HG03520 (cell line): ENCODE measurements at regions not wholly inside any gene's neighbourhood (a gene's known extent, or its start where the extent isn't known, plus 50 kb on each side); places are given as distances from the start of the nearest gene placed in this dataset.
"Not testable (repeated sequence)": the region's sequence is repeated elsewhere in the genome, so short reads cannot be mapped to it uniquely, and the experiment has no call there.

ENCODE experiments used
- ATAC-seq: cut with Tn5 transposase; IDR thresholded peaks from one replicate; pipeline ENCODE4 v1.9.1; 2021; ENCODE audit warnings: mild to moderate bottlenecking, moderate library complexity; ENCODE audit not compliant: unreplicated experiment

DNA sequence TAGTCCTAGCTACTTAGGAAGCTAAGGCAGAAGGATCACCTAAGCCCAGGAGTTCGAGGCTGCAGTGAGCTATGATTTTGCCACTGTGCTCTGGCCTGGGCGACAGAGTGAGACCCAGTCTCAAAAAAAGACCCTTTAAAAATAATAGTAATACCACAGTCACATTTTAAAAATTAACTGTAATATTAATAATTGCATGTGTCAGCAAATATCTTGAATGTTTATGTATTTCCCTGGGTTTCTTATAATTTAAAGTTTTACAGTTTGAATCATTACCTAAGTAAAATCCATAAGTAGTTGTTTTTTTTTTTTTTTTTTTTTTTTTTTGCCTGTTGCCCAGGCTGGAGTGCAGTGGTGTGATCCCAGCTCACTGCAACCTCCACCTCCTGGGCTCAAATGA is 69.2 kb downstream of the LYZL2 start:
- ATAC-seq: no peak

DNA sequence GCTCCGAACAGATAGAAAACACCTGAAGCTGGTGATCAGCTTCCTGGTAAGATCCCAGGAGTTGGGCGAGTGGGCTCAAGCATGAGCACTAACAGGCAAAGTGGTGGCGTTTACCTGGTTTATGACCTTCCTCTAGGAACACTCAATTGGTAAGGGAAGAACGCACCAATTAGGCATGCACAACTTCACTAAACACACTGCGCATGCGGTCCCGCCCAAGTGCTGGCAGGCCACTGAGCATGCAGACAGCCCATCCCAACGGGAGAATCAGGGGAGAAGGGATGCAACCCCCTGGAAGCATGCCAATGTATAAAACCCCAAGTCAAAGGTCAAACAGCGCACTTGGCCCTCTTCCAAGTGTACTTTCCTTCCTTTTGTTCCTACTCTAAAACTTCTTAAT is 70.4 kb downstream of the LYZL2 start:
- ATAC-seq: no peak

GRCh38 chr10:30558411-30558810 is 71.1 kb downstream of the LYZL2 start:
- ATAC-seq: no peak

- no peak for ATAC-seq
These were observed 71.7 kb downstream of the LYZL2 start for GRCh38 chr10:30557884-30558283.

DNA sequence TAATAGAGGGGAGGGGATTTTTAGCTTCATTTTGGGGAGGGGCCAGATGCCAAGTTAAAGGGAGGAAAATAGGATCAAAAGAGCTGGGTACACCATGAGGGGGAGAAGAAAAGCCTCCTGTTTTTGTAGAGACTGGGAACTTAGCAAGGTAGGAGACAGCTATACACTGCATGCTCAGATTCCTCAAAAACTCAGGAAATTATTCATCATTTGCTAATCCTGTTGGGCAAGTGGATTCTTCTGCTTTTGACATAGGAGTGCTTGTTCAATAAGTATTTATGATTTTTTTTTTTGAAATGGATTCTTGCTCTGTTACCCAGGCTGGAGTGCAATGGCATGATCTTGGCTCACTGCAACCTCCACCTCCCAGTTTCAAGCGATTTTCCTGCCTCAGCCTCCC is 73.4 kb downstream of the LYZL2 start:
- no peak for ATAC-seq

GRCh38 chr10:30555465-30555864 is 74.1 kb downstream of the LYZL2 start:
- no peak for ATAC-seq

- ATAC-seq: no peak
These were observed 75.1 kb downstream of the LYZL2 start for GRCh38 chr10:30554440-30554825.

DNA sequence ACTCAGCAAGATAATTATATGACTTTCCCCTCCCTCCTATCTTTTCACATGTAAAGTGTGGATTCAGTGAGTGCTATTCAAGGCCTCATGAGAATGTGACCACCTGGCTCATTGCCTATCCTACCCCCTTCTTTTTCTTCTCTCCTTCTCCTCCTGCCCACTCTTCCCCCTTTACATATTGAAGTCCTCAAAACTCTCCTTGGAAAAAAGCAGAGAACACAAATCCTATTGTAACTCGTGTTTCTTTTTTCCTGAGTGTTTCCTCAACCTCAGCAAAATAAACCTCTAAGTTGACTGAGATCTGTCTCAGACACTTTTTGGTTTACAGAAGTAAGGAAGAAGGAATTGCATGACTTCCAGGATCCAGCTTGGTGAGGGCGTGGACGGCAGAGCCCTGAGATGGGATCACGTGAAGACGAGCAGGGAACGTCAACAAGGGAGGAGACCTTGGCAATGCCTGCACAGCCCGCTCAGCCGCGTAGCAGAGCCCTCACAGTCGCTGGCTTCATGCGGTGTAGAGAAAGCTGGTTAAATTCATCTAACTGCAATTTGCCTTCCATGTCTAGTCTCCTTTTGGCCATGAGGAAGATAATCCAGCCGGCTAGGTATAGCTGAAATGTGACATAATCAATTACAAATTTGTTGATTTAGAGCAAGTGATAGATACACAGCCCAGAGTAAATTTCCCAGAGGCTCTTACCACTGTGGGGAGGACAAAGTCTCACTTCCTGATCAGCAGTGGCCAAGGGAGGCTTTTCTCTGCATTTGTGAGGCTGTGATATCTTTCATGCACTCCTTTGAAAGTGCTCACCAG is 75.7 kb downstream of the LYZL2 start:
- no peak for ATAC-seq

GRCh38 chr10:30553018-30553625 is 76.4 kb downstream of the LYZL2 start:
- ATAC-seq: no peak

DNA sequence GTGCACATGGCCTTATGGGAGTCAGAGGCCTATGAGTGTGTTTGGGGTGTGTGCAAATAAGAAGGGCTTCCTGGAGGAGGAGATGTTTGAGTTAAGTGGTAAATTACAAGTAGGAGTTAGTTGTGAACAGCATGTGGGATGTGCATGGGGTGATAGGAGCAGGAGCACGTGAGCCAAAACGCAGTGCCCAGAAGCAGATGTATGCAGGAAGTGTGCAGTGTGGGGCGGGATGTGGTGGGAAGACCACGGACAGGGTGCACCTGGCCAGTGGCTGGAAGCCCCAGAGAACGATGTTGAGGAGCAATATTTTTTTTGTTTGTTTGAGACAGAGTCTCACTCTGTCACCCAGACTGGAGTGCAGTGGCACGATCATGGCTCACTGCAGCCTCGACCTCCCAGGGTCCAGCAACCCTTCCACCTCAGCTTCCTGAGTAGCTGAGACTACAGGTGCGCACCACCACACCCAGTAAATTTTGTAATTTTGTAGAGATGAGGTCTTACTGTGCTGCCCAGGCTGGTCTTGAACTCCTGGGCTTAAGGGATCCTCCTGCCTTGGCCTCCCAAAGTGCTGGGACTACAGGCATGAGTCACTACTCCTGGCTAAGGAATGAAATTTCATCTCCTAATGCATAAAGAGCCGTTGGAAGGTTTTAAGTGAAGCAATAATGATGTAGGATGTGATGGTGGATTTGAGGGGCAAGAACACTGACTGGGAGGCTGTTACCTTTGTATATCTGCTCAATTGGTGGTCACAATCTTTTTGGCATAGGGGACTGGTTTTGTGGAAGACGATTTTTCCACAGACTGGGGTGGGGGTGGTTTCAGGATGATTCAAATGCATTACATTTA is 78.4 kb downstream of the LYZL2 start:
- no peak for ATAC-seq

DNA sequence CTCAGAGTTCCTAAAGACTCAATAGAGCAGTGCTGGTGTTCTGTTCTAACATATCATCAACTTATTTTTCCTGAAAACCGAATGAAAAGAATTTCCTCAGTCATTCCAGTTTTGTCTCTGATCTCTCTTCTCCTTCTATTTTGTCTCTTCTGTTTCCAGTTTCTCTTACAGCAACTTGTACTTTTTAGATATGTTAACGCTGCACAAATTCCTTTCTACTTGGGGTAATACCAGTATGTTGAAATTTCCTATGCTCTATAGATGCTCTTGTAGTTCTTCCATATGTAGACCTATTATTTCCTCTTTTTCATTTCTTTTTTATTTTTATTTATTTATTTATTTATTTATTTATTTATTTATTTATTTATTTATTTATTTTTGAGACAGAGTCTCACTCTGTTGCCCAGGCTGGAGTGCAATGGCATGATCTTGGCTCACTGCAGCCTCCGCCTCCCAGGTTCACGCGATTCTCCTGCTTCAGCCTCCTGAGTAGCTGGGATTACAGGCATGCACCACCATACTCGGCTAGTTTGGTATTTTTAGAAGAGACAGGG is 80.3 kb downstream of the LYZL2 start:
- not testable (repeated sequence) for ATAC-seq

GRCh38 chr10:30546511-30546910 is 83.0 kb downstream of the LYZL2 start:
- no peak for ATAC-seq

GRCh38 chr10:30542895-30543288 is 86.7 kb downstream of the LYZL2 start:
- ATAC-seq: no peak

- ATAC-seq: no peak
These were observed 87.3 kb downstream of the LYZL2 start for GRCh38 chr10:30542001-30542894.

- no peak for ATAC-seq
These were observed 89.3 kb downstream of the LYZL2 start for GRCh38 chr10:30540276-30540675.

DNA sequence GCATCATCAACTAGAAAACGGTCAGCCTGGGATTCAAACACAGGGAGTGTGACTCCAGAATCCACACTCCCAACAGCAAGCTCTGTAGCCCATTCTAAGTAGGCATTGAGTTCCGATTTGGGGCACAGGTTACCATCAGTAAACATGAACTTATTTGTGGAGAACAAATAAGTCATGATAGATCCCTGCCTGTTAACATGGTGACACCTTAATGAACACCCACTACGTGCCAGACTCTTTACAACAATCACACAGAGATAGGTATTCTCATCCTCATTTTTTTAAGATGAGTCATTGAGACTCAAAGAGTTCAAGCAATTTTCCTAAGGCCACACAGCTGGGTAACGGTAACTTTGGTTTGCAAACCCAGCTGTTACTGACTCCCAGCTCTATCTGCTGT is 91.5 kb downstream of the LYZL2 start:
- ATAC-seq: no peak

DNA sequence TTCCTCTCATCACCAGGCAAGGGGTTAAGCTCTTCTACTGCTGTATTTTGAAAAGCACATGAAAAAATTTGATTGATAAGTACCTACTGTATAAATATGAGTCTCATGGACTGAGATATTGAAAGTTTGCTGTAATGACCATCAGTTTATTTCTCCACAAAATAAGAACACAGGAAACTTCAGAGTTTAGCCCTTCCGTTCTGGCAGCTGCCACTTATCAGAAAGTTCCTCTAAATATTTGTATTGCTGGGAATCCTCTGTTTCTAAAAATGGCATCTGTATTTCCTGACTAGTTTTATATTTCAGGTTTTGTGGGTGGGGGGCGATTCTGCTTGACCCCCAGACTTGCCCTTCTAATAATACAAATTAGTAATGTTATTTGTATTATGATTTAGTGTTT is 92.0 kb downstream of the LYZL2 start:
- ATAC-seq: no peak

GRCh38 chr10:30537158-30537557 is 92.4 kb downstream of the LYZL2 start:
- ATAC-seq: not testable (repeated sequence)

DNA sequence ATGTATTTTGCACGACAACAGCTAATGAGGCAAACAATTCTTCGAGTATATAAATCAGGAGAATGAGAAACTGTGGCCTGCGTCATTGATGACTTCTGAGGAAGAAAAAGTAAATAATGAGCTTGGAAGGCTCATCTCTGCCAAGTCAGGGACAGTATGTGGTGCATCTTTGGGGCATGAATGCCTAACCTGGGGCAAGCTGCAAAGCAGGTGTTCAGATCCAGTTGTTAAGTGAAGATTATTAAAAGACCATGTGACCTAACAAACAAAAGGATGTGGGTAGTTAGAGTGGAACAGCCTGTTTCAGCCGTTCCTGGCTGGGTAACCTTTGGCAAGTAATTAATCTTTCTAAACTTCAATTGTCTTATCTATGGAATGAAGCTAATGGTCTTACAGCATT is 93.0 kb downstream of the LYZL2 start:
- ATAC-seq: no peak

- ATAC-seq: no peak
These were observed 93.9 kb downstream of the LYZL2 start for GRCh38 chr10:30535677-30536076.
